Astrocyte of the hippocampus (primary cell): ENCODE measurements at regions not wholly inside any gene's neighbourhood (a gene's known extent, or its start where the extent isn't known, plus 50 kb on each side); places are given as distances from the start of the nearest gene placed in this dataset.
"Not testable (repeated sequence)": the region's sequence is repeated elsewhere in the genome, so short reads cannot be mapped to it uniquely, and the experiment has no call there.

Experiments used
- DNase-seq: peaks from one replicate; pipeline ENCODE4 v3.0.0; 2011; ENCODE audit warnings: low read depth, low spot score

- DNase-seq = no peak
Observed at GRCh38 chr4:34261799-34262314, 1982.5 kb downstream of the ARAP2 start.

GRCh38 chr4:34269613-34270012 lies 1974.7 kb downstream of the ARAP2 start:
- no peak for DNase-seq

- DNase-seq = no peak
Observed at GRCh38 chr4:34271479-34272355, 1972.6 kb downstream of the ARAP2 start.

GRCh38 chr4:34279011-34279410 lies 1965.3 kb downstream of the ARAP2 start:
- DNase-seq = no peak

- no peak for DNase-seq
Observed at GRCh38 chr4:34280131-34280530, 1964.2 kb downstream of the ARAP2 start.

- DNase-seq = no peak
Observed at GRCh38 chr4:34281826-34282225, 1962.5 kb downstream of the ARAP2 start.

GRCh38 chr4:34289489-34289888 lies 1954.8 kb downstream of the ARAP2 start:
- no peak for DNase-seq

- DNase-seq = no peak
Observed at GRCh38 chr4:34289962-34290361, 1954.4 kb downstream of the ARAP2 start.

- no peak for DNase-seq
Observed at GRCh38 chr4:34293459-34293858, 1950.9 kb downstream of the ARAP2 start.

- no peak for DNase-seq
Observed at GRCh38 chr4:34309383-34309906, 1934.9 kb downstream of the ARAP2 start.

GRCh38 chr4:34318773-34319172 lies 1925.5 kb downstream of the ARAP2 start:
- DNase-seq = no peak

GRCh38 chr4:34323549-34324320 lies 1920.6 kb downstream of the ARAP2 start:
- DNase-seq = no peak

- no peak for DNase-seq
Observed at GRCh38 chr4:34328939-34329338, 1915.4 kb downstream of the ARAP2 start.

- not testable (repeated sequence) for DNase-seq
Observed at GRCh38 chr4:34335156-34335555, 1909.2 kb downstream of the ARAP2 start.

- not testable (repeated sequence) for DNase-seq
Observed at GRCh38 chr4:34335556-34335955, 1908.8 kb downstream of the ARAP2 start.

- DNase-seq = no peak
Observed at GRCh38 chr4:34362654-34363053, 1881.7 kb downstream of the ARAP2 start.

- no peak for DNase-seq
Observed at GRCh38 chr4:34363842-34364241, 1880.5 kb downstream of the ARAP2 start.

- no peak for DNase-seq
Observed at GRCh38 chr4:34365946-34366345, 1878.4 kb downstream of the ARAP2 start.

GRCh38 chr4:34371676-34372075 lies 1872.6 kb downstream of the ARAP2 start:
- no peak for DNase-seq

GRCh38 chr4:34372815-34373214 lies 1871.5 kb downstream of the ARAP2 start:
- DNase-seq = no peak

GRCh38 chr4:34373456-34373855 lies 1870.9 kb downstream of the ARAP2 start:
- DNase-seq = no peak

- DNase-seq = no peak
Observed at GRCh38 chr4:34412233-34412632, 1832.1 kb downstream of the ARAP2 start.
